ENCODE measurements at regions not wholly inside any gene's neighbourhood (a gene's known extent, or its start where the extent isn't known, plus 50 kb on each side); places are given as distances from the start of the nearest gene placed in this dataset.

DNA sequence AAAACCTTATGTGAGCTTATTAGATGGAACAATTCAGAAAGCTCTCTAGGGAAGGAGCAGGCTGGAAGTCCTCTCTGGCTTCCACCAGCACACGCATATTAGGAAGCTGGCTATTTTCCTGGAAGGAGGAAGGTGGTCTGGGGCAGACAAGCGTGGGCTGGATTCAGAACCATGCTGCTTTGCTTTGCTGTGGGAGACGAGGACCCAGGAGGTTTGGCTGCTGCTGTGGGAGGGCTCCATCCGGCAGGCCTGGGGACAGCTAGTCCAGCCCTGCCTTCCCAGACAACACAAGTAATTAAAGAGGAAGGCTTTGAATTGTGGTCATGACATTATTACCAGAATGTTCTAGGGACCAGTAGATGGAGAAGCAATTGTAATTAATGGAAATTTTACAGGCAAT is 238.8 kb upstream of the MYT1L start:
- H3K4me3 Mint-ChIP-seq: no peak overlapping the region
- TF ChIP-seq, protein P1, sequence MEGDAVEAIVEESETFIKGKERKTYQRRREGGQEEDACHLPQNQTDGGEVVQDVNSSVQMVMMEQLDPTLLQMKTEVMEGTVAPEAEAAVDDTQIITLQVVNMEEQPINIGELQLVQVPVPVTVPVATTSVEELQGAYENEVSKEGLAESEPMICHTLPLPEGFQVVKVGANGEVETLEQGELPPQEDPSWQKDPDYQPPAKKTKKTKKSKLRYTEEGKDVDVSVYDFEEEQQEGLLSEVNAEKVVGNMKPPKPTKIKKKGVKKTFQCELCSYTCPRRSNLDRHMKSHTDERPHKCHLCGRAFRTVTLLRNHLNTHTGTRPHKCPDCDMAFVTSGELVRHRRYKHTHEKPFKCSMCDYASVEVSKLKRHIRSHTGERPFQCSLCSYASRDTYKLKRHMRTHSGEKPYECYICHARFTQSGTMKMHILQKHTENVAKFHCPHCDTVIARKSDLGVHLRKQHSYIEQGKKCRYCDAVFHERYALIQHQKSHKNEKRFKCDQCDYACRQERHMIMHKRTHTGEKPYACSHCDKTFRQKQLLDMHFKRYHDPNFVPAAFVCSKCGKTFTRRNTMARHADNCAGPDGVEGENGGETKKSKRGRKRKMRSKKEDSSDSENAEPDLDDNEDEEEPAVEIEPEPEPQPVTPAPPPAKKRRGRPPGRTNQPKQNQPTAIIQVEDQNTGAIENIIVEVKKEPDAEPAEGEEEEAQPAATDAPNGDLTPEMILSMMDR (conservative IDR thresholded peaks at IDR 0.05): no peak
- H3K4me1 Mint-ChIP-seq: peaks cover 4% of the 10 kb centered on the region
- DNase-seq (ENCODE audit: low read depth, low spot score): no peak
- no peaks in the 10 kb centered on the region for H3K27me3 Mint-ChIP-seq (ENCODE audit: low read depth)
- H3K36me3 Mint-ChIP-seq (ENCODE audit: low read depth): no peaks in the 10 kb centered on the region
- no peaks in the 10 kb centered on the region for H3K9me3 Mint-ChIP-seq
- H3K27ac Mint-ChIP-seq (ENCODE audit: unreplicated experiment): peak overlapping the region; percentile 35

DNA sequence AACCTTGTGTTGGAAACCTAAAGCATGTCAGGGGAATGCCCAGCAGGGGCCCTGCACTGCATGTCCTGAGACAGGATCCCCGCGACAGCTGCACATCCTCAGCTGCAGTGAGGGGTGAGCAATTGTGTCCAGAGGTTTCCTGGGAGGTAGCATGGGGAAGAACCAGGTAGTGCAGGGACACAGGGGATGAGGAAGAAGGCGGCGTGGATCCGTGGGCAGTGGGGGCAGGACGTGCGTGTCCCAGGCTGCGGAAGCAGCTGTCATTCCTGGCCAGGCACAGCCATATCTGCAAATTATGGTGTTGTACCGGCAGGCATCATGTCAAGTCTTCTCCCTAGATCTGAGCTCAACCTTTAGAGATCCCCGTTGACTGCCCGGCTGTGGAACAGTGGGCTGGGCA is 238.2 kb upstream of the MYT1L start:
- no peaks in the 10 kb centered on the region for H3K9me3 Mint-ChIP-seq
- DNase-seq (ENCODE audit: low read depth, low spot score): no peak

DNA sequence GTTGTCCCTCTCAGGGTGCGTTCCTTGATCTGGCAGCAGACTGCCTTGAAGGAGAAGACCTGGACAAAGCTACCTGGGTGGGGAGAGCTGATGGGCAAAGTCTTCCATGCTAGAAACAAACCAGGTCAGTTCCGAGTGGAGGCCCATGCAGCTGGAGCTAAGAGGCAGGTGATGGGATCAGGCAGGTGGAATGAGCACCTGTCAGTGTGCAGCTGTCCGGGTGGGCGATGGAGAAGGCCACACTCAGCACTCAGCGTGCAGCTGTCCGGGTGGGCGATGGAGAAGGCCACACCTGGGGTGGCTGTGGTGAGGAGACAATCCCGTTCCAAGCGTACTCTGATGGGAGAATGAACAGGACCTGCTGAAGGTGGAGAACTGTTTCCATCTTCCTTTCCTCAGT is 237.3 kb upstream of the MYT1L start:
- Mint-ChIP-seq H3K36me3 (ENCODE audit: low read depth) (no peaks in the 10 kb centered on the region), H3K27ac (ENCODE audit: unreplicated experiment) (no peak overlapping the region), H3K9me3 (no peaks in the 10 kb centered on the region), H3K4me1 (peaks cover 8% of the 10 kb centered on the region), H3K4me3 (no peak overlapping the region), H3K27me3 (ENCODE audit: low read depth) (no peaks in the 10 kb centered on the region)
- TF ChIP-seq, protein P1 (conservative IDR thresholded peaks at IDR 0.05): no peak
- DNase-seq (ENCODE audit: low read depth, low spot score): no peak

More for the DNA sequence above, 238.2 kb upstream of the MYT1L start:
- TF ChIP-seq, protein P1 (conservative IDR thresholded peaks at IDR 0.05): no peak
- Mint-ChIP-seq H3K4me1 (peaks cover 7% of the 10 kb centered on the region), H3K36me3 (ENCODE audit: low read depth) (no peaks in the 10 kb centered on the region), H3K4me3 (no peak overlapping the region), H3K27me3 (ENCODE audit: low read depth) (no peaks in the 10 kb centered on the region), H3K27ac (ENCODE audit: unreplicated experiment) (no peak overlapping the region)

DNA sequence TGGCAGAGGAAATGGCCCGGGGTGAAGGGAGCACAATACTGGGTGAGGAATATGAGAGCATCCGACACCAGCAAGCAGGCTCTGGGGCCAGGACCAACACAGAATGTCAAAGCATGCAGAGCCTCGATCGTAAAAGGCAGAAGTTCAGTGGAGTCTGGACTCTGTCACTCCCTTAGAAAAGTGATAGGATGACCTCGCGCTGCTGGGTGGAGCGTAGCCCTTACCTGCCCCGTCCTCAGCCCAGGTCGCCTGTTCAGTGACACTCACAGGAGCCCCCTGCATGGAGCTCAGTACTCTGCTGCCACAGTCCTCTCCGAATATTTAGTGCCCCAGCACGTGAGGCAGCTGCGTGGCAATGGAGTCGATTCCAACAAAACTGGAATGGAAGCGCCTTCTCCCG is 236.7 kb upstream of the MYT1L start:
- peaks cover 8% of the 10 kb centered on the region for H3K4me1 Mint-ChIP-seq
- no peak for DNase-seq (ENCODE audit: low read depth, low spot score)
- TF ChIP-seq, protein P1 (conservative IDR thresholded peaks at IDR 0.05): no peak
- H3K9me3 Mint-ChIP-seq: no peaks in the 10 kb centered on the region
- no peak overlapping the region for H3K27ac Mint-ChIP-seq (ENCODE audit: unreplicated experiment)
- no peak overlapping the region for H3K4me3 Mint-ChIP-seq
- no peaks in the 10 kb centered on the region for H3K36me3 Mint-ChIP-seq (ENCODE audit: low read depth)
- no peaks in the 10 kb centered on the region for H3K27me3 Mint-ChIP-seq (ENCODE audit: low read depth)

DNA sequence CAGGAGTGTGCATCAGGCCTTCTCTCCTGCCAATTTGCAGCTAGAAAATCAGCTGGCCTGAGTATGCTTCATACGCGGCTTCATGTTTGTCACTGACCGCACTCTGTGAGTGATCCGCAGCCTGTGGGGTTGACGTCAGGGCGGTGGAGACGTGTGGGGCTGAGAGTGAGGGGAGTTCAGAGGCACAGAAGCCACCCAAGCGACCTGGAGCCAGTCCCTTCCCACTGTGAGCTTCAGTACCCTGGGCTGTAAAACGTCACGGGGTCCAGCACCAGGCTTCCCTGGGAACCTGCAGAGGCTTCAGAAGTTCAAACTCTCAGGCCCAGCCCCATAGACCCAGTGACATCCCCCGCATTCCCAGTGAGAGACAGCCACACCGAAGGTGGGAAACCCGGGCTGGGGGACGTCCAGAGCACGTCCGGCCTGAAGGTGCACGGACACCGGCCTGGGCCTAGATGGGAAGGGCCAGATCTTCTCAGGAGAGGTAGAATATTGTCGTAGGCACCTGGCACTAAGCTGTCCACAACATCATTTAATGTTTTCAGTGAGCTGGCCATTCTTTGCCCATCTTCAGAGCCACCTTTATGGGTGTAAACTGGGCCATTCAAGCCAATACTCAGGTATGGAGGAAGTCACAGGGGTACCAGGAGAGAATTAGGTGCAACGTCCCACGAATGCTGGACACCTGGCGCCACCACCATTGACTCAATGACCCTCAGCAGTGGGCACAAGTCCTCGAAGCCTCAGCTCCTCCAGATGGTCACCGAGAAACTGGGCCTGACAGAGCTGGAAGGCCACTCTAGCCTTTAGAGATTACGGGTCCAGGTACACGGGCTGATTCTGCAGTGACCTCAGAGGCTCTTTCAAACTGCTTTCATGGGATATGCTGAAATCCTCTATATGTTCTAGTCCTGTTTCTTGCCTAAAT is 235.6 kb upstream of the MYT1L start:
- Mint-ChIP-seq H3K4me1 (peaks cover 8% of the 10 kb centered on the region), H3K36me3 (ENCODE audit: low read depth) (no peaks in the 10 kb centered on the region), H3K4me3 (no peak overlapping the region), H3K27me3 (ENCODE audit: low read depth) (no peaks in the 10 kb centered on the region), H3K9me3 (no peaks in the 10 kb centered on the region), H3K27ac (ENCODE audit: unreplicated experiment) (no peak overlapping the region)
- TF ChIP-seq, protein P1 (conservative IDR thresholded peaks at IDR 0.05): no peak
- DNase-seq (ENCODE audit: low read depth, low spot score): no peak
